DND-41 (cell line): ENCODE measurements at regions not wholly inside any gene's neighbourhood (a gene's known extent, or its start where the extent isn't known, plus 50 kb on each side); places are given as distances from the start of the nearest gene placed in this dataset.

ENCODE experiments used
- ATAC-seq: fragments of 200-7000 bp; cut with Tn5 transposase; 3 replicates; pipeline ENCODE4 v1.9.1; 2021; ENCODE audit warnings: low read depth; ENCODE audit not compliant: insufficient read depth
- DNase-seq: peaks from one replicate; pipeline ENCODE4 v3.0.0-alpha.2; 2020
- H2AFZ ChIP-seq: 2 replicates; pipeline ENCODE4 v1.6.0; 2012; ENCODE audit warnings: low read depth, low read length
- H3K27ac ChIP-seq: 2 replicates; pipeline ENCODE4 v1.5.1; 2012; ENCODE audit warnings: low read length, inconsistent platforms
- H3K27me3 ChIP-seq: fragments of 200-600 bp; sonication (generic); 2 replicates; pipeline ENCODE4 v1.6.0; 2012; ENCODE audit warnings: low read length, mild to moderate bottlenecking, inconsistent platforms; ENCODE audit not compliant: insufficient read depth, poor library complexity
- H3K36me3 ChIP-seq: 2 replicates; pipeline ENCODE4 v1.5.1; 2012; ENCODE audit warnings: low read length, inconsistent platforms; ENCODE audit not compliant: insufficient read depth
- H3K4me1 ChIP-seq: 2 replicates; pipeline ENCODE4 v1.5.1; 2012; ENCODE audit warnings: mild to moderate bottlenecking, low read length; ENCODE audit not compliant: insufficient read depth
- H3K4me2 ChIP-seq: 2 replicates; pipeline ENCODE4 v1.6.0; 2012; ENCODE audit warnings: mild to moderate bottlenecking, moderate library complexity, low read length, inconsistent platforms; ENCODE audit not compliant: insufficient read depth
- H3K4me3 ChIP-seq, 2 experiments: fragments of 200-600 bp in 1 of 2; shearing (Covaris generic) in 1 of 2; 2 replicates each; pipeline ENCODE4 v1.5.1; 2012 to 2016; ENCODE audit warnings: inconsistent platforms in 2 of 2, low read length in 2 of 2, mild to moderate bottlenecking in 2 of 2, low read depth in 1 of 2, moderate library complexity in 1 of 2
- H3K79me2 ChIP-seq: 2 replicates; pipeline ENCODE4 v1.6.0; 2012; ENCODE audit warnings: low read length, inconsistent platforms; ENCODE audit not compliant: insufficient read depth
- H3K9ac ChIP-seq: 2 replicates; pipeline ENCODE4 v1.6.0; 2012; ENCODE audit warnings: low read depth, mild to moderate bottlenecking, inconsistent platforms, low read length, moderate library complexity
- H3K9me3 ChIP-seq: 2 replicates; pipeline ENCODE4 v1.5.1; 2012; ENCODE audit warnings: low read length, moderate library complexity, mild to moderate bottlenecking, inconsistent platforms; ENCODE audit not compliant: insufficient read depth, severe bottlenecking
- H4K20me1 ChIP-seq: 2 replicates; pipeline ENCODE4 v1.6.0; 2012; ENCODE audit warnings: low read length; ENCODE audit not compliant: insufficient read depth
- EZH2 ChIP-seq: IDR thresholded peaks from 3 replicates; pipeline ENCODE4 v1.6.1; 2012; ENCODE audit warnings: borderline replicate concordance, low read depth, mild to moderate bottlenecking, moderate library complexity, low read length, inconsistent platforms; ENCODE audit not compliant: severe bottlenecking
- TF ChIP-seq, protein P1 (sequence below): IDR thresholded peaks from 2 replicates; pipeline ENCODE4 v1.5.1; 2012; ENCODE audit warnings: borderline replicate concordance, low read length, moderate library complexity, mild to moderate bottlenecking; ENCODE audit not compliant: poor library complexity, severe bottlenecking; ENCODE audit errors: extremely low read depth

DNA sequence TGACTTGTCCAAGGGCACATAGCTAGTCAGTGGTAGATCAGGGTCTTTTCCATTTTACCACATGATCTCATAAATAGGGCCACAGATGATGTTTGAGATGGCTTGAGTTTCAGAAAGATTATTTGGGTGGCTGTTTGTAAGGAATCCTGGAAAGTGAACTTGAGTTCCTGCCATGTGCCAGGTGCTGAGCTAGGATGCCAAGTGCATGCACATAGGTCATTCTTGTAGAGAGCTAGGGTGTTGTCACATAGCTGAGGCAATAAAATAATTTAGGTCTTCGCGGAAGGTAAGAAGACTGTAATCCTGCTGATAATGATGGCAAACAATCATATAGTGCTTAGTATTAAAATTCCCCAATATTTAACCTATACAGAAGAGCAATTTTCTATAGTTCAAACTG is 1162.6 kb upstream of the TENM4 start:
- no peaks in the 10 kb centered on the region for H3K9me3 ChIP-seq
- H3K27me3 ChIP-seq, result no peaks in the 10 kb centered on the region
- no peaks in the 10 kb centered on the region for H3K36me3 ChIP-seq
- H3K27ac ChIP-seq, result no peak overlapping the region
- no peaks in the 10 kb centered on the region for H3K4me1 ChIP-seq
- H3K79me2 ChIP-seq, result no peaks in the 10 kb centered on the region
- H3K4me3 ChIP-seq, result no peak overlapping the region
- H3K9ac ChIP-seq, result no peak overlapping the region
- H4K20me1 ChIP-seq, result no peaks in the 10 kb centered on the region
- TF ChIP-seq, protein P1, sequence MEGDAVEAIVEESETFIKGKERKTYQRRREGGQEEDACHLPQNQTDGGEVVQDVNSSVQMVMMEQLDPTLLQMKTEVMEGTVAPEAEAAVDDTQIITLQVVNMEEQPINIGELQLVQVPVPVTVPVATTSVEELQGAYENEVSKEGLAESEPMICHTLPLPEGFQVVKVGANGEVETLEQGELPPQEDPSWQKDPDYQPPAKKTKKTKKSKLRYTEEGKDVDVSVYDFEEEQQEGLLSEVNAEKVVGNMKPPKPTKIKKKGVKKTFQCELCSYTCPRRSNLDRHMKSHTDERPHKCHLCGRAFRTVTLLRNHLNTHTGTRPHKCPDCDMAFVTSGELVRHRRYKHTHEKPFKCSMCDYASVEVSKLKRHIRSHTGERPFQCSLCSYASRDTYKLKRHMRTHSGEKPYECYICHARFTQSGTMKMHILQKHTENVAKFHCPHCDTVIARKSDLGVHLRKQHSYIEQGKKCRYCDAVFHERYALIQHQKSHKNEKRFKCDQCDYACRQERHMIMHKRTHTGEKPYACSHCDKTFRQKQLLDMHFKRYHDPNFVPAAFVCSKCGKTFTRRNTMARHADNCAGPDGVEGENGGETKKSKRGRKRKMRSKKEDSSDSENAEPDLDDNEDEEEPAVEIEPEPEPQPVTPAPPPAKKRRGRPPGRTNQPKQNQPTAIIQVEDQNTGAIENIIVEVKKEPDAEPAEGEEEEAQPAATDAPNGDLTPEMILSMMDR, result no peak
- TF ChIP-seq EZH2, result no peak
- no peak for ATAC-seq
- no peak overlapping the region for H2AFZ ChIP-seq
- no peak overlapping the region for H3K4me2 ChIP-seq
- no peak for DNase-seq

DNA sequence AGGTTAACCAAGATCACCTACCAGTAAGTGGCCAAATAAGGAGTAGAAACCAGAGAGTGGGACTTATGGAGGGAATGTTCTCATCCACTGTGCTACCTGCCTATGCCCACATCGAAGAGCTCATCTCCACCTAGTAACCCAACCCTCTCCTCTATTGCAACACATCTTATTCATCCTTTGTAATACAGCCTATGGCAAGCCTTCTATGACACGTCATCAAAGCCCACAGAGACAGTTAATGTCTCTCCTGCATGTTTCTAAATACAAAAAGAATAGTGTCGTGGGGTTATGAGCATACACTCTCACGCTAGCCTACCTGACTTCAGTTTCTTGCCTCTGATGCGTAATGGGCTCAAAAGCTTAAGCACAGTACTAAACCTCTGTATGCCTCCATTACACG is 1158.1 kb upstream of the TENM4 start:
- no peaks in the 10 kb centered on the region for H3K27me3 ChIP-seq
- H3K9ac ChIP-seq, result no peak overlapping the region
- no peak for DNase-seq
- no peaks in the 10 kb centered on the region for H3K36me3 ChIP-seq
- H3K27ac ChIP-seq, result no peak overlapping the region
- no peaks in the 10 kb centered on the region for H4K20me1 ChIP-seq
- ATAC-seq, result no peak
- TF ChIP-seq EZH2, result no peak
- TF ChIP-seq, protein P1, result no peak
- no peak overlapping the region for H3K4me2 ChIP-seq
- H3K79me2 ChIP-seq, result no peaks in the 10 kb centered on the region
- no peaks in the 10 kb centered on the region for H3K4me1 ChIP-seq
- no peak overlapping the region for H2AFZ ChIP-seq
- H3K9me3 ChIP-seq, result no peaks in the 10 kb centered on the region
- H3K4me3 ChIP-seq, result no peak overlapping the region

DNA sequence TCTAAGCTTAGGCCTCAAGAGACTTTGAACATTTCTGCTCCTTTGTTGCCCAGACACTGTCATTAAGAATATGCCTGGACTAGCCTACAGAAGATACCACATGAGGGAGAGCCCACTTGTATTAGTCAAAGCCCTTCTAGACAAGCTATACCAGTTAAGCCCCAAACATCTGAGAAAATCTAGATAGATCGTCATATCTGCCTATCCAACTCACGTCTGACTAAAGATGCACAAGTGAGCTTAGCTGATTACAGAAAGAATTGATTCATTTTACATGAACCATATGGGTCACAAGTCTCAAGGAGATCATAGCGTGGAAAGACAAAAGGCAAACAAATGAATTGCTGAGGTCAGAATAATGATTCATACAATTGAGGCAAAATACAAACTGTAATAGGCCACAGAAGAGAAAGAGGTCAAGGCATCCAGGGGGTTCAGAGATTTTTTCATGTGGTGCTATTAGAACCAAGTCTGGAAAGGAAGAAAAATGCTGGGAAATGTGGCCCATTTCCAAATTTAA is 1155.5 kb upstream of the TENM4 start:
- no peak for TF ChIP-seq EZH2
- TF ChIP-seq, protein P1, result no peak
- ATAC-seq, result no peak

DNA sequence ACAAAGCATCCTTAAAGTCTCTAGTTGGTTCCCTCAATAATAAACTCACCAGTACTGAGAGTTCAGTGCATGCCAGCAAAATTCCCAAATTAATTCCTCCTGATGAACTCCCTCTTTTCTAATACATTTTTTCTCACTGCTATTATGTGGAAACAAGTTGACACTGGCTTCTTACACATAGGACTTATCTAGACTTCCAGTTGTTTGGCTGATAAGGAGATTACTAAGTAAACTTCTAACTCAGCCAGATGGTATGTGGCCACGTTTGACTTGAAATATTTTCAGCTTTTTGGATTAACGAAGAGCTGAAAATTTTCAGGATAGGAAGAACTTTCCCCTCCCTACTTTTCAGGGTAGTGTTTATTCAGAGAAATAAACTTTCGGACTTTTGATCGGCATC is 1154.2 kb upstream of the TENM4 start:
- Histone ChIP-seq H3K27ac (no peak overlapping the region), H3K9ac (no peak overlapping the region), H3K36me3 (no peaks in the 10 kb centered on the region), H3K79me2 (no peaks in the 10 kb centered on the region), H3K4me1 (no peaks in the 10 kb centered on the region), H4K20me1 (no peaks in the 10 kb centered on the region), H3K4me2 (no peak overlapping the region), H3K4me3 (no peak overlapping the region), H3K27me3 (no peaks in the 10 kb centered on the region), H3K9me3 (no peaks in the 10 kb centered on the region), H2AFZ (no peak overlapping the region)
- no peak for DNase-seq
- no peak for ATAC-seq
- no peak for TF ChIP-seq EZH2
- TF ChIP-seq, protein P1, result no peak

More for the DNA sequence above, 1155.5 kb upstream of the TENM4 start:
- H3K79me2 ChIP-seq, result no peaks in the 10 kb centered on the region
- no peaks in the 10 kb centered on the region for H3K27me3 ChIP-seq
- H3K27ac ChIP-seq, result no peak overlapping the region
- no peak overlapping the region for H2AFZ ChIP-seq
- no peak overlapping the region for H3K4me2 ChIP-seq
- H3K9ac ChIP-seq, result no peak overlapping the region
- no peaks in the 10 kb centered on the region for H3K36me3 ChIP-seq
- no peaks in the 10 kb centered on the region for H3K4me1 ChIP-seq
- no peaks in the 10 kb centered on the region for H3K9me3 ChIP-seq
- no peak overlapping the region for H3K4me3 ChIP-seq
- no peak for DNase-seq
- no peaks in the 10 kb centered on the region for H4K20me1 ChIP-seq
